NCI-H524 (cell line): ENCODE measurements at regions not wholly inside any gene's neighbourhood (a gene's known extent, or its start where the extent isn't known, plus 50 kb on each side); places are given as distances from the start of the nearest gene placed in this dataset.
"Not testable (repeated sequence)": the region's sequence is repeated elsewhere in the genome, so short reads cannot be mapped to it uniquely, and the experiment has no call there.

Source experiments
- DNase-seq, 2 experiments: peaks; one replicate each; lab custom pipeline; 2025; lab: John Stamatoyannopoulos, UW

- no peak for DNase-seq
Observed at GRCh38 chr15:69601711-69602504, 149.3 kb downstream of the RPLP1 start.

DNA sequence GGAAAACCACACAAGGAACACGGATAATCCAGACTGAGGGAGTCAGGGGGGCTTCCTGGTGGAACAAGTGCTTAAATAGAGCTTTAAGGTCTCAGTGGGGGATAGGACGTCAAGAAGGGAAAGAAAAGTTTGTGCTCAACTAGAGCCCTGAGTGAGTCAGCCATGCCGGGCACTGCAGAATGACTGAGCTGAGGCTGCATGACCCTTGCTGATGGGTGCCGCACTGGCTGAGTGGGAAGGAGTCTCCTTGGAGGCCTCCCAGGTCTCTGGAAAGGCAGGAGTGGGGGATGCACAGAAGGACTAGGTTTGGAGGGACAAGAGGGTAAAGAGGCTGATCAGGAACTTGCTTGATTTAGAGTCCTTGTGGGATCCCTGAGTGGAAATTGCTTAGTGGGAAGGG, 150.3 kb downstream of the RPLP1 start:
- no peak for DNase-seq

GRCh38 chr15:69603369-69604071, 150.9 kb downstream of the RPLP1 start:
- DNase-seq: no peak

DNA sequence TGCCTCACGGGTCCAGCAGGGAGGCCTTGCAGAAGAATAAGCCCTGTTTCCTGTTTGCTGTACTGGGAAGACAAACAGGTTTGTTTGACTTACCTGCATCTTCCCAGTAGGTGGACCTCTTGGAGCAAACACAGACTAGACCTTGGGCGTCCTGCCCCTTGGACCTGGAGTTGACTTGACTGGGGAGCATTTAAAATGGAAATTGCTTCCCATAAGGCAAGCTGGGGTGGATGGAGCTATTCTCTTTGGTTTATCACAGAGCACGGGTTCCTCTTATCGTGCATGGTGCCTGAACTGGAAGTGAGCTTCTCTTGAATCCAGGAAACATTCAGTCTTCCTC, 151.4 kb downstream of the RPLP1 start:
- peak in 1 of 2 experiments; percentile 55 for DNase-seq

DNA sequence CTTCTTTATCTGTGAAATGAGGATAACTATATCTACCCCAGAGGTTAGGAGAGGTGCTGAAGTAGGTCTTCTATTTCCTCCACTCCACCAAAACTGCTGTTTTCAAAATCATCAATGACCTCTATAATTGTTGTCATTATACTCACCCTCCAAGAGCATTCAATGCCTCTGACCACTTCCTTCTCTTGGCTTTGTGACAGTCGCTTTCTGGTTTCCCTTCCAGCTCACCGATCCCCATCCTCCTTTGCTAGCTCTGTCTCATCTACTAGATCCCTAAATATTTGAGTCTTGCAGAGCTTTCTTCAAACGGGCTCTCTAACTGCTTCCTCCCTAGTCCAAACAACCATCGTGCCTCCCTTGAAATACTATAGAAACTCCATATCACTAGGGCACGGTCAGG, 153.5 kb downstream of the RPLP1 start:
- no peak for DNase-seq

- DNase-seq: no peak
Observed at GRCh38 chr15:69606921-69607500, 154.4 kb downstream of the RPLP1 start.

- DNase-seq: no peak
Observed at GRCh38 chr15:69608661-69609060, 156.0 kb downstream of the RPLP1 start.

- no peak for DNase-seq
Observed at GRCh38 chr15:69609176-69609575, 156.6 kb downstream of the RPLP1 start.

DNA sequence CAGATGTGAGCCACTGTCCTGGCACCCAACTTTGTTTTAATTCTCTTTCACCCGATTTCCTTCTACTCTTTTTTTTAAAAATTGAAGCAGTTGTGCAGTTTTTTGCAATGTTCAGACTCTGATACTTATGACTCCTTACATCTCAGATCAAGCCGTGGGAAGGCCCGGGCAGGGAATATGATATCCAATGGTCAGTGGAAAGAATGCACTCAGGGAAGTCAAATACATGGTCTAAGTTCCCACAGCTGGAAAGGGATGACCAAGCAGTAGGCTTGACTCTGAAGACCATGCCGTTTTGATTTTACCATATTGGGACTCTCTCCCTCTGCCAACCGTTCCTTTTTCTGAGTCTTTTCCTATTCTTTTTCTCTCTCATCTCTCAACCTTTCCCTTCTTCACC, 157.2 kb downstream of the RPLP1 start:
- DNase-seq: no peak

GRCh38 chr15:69610277-69610676, 157.7 kb downstream of the RPLP1 start:
- DNase-seq: no peak

GRCh38 chr15:69610858-69611257, 158.2 kb downstream of the RPLP1 start:
- no peak for DNase-seq

DNA sequence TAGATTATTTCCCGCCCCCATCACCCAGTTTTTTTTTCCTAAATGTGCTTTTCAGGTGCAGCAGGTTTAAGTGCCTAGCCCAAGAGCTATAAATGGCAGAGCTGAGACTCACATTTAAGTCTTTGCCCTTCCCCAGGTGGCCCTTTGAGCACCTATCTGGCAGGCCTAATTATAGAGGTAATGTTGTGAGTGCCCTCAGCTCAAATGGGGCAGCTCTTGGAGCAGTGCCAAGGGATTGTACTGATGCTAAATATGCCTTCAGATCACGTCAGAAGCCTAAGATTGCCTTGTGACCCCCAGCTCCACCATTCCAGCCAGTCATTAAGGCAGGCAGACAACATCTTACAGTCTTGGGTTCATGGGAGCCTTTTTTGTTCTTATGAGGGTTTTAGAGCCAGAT, 159.5 kb downstream of the RPLP1 start:
- peak in 1 of 2 experiments; percentile 16 for DNase-seq

DNA sequence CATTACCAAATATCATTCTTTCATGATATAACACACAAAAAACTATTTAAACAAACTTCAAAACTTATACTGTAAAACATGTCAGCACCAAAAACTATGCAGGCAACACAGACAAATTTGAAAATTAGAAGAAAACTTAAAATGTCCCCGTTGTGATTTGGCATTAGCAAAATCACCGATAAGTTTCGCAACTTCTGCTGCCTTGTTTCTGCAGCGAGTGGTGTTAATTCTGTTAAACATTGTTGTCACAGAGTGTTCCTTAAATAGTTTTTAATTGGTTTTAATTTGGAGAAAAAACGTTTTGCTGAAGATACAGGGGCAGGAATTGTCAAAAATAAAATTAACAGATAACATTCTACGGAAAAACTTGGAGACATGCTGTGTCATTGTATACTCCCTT, 160.6 kb downstream of the RPLP1 start:
- no peak for DNase-seq

DNA sequence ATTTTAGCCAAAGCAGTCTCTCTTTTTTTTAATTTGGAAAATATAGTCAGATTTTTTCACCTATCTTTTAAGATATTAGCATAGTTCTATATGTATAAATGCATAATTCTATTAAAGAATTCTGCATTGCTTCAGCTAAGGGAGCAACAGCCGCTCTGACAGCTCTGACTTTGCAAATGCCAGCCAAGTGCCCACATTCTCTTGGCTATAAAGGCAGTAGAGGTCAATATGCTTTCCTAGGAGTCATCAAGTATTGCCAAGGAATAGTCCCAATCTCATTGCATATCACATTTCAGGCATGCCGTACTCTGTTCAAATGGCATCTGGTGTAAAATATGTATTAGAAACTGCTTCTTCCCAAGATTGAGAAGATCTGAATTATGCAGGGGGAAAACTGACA, 161.4 kb downstream of the RPLP1 start:
- no peak for DNase-seq

- no peak for DNase-seq
Observed at GRCh38 chr15:69615736-69616135, 163.1 kb downstream of the RPLP1 start.

DNA sequence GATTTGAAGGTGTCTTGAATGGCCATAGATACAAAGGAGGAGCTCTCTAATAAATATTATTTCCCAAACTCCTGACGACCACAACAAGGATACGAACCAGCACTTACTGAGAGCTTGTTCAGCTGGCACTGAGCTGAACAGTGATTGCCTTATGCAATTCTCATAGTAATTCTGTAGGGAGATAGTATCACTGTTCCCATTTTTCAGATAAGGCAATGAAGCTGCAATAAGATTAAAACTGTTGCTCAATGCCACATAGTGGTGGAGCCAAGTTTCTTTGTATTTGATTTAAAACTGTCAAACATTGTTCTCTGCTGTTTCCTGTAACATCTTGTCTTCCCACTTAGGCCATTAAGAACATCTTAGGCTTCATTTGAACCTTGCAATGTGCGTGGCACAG, 163.9 kb downstream of the RPLP1 start:
- no peak for DNase-seq

DNA sequence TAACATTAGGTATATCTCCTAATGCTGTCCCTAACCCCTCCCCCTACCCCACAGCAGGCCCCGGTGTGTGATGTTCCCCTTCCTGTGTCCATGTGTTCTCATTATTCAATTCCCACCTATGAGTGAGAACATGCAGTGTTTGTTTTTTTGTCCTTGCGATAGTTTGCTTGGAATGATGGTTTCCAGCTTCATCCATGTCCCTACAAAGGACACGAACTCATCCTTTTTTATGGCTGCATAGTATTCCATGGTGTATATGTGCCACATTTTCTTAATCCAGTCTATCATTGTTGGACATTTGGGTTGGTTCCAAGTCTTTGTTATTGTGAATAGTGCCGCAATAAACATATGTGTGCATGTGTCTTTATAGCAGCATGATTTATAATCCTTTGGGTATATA, 164.5 kb downstream of the RPLP1 start:
- not testable (repeated sequence) for DNase-seq

DNA sequence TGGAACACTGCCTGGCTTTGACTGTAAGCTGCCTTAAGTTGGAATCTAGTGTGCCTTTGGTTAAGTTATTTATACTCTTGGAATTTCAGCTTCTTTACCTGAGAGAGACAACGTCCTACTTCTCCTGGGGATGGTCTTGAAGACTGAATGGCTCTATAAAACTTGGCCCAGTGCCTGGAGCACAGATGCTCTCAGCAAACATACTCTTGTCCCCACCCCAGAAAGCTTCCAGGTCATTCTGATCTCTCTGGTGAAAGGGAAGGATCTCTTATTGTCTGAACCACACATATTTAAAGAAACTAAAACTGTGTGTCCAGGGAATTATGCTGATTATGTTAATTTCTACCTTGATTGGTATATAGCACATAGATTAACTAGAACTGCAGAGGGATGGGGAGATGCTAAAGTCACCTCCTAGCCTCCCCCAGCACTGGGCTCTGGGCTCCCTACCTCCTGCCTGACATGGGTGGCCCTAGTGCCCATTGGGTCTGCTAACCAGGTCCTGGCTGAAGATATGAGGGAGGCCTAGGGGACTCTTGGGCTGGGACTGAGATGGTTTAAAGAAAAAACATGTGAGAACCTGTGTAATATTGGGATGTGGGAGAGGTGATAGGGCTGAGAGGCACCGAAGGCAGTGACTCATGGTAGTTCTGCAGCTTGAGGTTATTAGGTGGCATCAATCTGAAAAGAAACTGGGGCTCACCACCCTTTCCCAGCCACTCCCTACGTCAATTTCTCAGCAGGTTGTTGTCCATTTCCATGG, 171.0 kb downstream of the RPLP1 start:
- peak; percentile 24 to 35 for DNase-seq

- no peak for DNase-seq
Observed at GRCh38 chr15:69624155-69624520, 171.5 kb downstream of the RPLP1 start.

DNA sequence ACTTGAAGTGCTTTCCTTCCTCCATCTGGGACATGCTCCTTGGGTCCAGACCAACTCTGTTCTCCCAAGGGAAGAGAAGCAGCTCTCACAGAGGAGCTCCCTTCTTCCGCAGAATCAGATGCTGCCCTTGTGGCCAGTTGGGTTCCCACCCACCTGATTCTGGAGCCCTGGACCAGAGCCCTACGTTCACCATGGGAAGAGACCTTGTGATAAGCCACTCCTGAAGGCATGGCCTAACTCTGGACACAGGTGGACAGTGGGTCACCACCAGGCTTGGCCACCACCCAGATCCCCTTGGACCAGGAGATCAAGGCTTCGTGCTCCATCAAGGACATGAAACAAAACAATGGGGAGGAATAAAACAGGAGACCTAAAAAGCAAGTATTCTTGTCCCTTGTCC, 172.2 kb downstream of the RPLP1 start:
- no peak for DNase-seq

- no peak for DNase-seq
Observed at GRCh38 chr15:69625328-69625727, 172.7 kb downstream of the RPLP1 start.
